ENCODE measurements at regions not wholly inside any gene's neighbourhood (a gene's known extent, or its start where the extent isn't known, plus 50 kb on each side); places are given as distances from the start of the nearest gene placed in this dataset.
"Not testable (repeated sequence)": the region's sequence is repeated elsewhere in the genome, so short reads cannot be mapped to it uniquely, and the experiment has no call there.

DNA sequence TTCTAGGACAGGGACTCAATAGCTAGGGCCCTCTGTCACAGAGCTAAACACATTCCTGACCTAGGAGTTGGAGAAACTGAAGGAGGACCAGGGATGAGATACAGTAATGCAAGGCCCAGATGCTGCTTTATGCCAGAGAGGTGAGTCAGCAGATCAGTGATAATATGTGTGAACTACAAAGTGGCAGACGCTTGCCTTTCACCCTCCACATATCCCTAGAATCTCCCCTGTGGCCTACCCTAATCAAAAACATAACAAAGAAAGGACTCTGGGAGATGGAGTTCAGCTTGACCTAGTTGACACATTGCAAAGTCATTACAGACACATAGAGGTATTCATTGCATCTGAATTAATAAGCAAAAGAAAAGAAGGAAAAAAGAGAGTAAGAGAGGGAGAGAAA is 417.6 kb upstream of the DYNLRB2 start:
- no peak for DNase-seq (ENCODE audit: low read depth)

DNA sequence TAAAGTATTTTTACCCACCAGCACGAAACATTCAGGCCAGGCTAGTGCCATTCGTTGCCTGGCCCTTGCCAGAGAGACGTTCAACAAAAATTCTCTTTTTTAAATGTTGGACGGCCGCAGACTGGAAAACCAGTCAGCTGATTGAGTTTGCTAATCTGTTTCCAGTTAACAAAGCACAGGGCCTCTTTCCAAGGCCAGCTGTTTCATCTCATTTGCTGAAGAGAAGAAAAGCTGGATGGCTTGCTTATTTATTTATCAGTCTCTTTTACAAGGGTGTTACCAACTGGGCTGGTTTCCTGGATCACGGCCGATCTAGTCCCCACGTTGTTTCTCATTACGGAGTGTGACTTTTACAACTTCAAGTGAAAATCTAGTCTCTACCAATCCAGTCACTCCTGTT is 418.7 kb upstream of the DYNLRB2 start:
- DNase-seq (ENCODE audit: low read depth): peak; percentile 76

GRCh38 chr16:80121522-80121909 is 419.3 kb upstream of the DYNLRB2 start:
- no peak for DNase-seq (ENCODE audit: low read depth)

DNA sequence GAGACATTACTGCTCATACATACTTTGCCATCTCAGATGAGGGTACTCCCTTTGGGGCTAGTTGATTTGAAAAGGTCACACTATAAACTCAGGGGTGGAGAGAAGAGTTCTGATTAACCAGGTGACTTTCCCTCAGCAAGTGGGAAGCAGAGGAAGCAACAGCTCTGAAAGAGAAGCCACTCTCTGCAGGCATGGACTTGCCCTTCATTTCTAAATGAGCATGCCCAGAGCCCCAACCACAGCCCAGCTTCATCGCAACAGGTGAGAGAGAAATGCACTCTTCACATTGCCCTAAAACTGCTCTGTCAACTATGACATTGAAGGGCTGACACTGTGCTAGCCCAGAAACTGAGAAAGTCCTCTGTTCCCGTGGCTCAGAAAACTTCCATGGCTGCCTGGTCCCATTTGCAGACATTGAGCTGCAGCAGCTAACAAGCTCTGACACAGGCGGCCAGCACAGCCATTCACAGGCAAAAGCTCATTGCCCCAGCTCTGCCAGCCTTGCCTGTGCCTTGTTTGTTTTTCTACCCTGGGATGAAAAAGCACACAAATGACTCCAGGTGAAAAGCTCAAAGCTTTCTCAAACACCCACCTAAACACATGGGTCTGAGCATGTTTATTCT is 419.8 kb upstream of the DYNLRB2 start:
- DNase-seq (ENCODE audit: low read depth): no peak

- DNase-seq (ENCODE audit: low read depth): peak; percentile 6
Measured at GRCh38 chr16:80117556-80118130, 423.1 kb upstream of the DYNLRB2 start.

- no peak for DNase-seq (ENCODE audit: low read depth)
Measured at GRCh38 chr16:80116711-80117110, 424.1 kb upstream of the DYNLRB2 start.

GRCh38 chr16:80114699-80115098 is 426.1 kb upstream of the DYNLRB2 start:
- no peak for DNase-seq (ENCODE audit: low read depth)

DNA sequence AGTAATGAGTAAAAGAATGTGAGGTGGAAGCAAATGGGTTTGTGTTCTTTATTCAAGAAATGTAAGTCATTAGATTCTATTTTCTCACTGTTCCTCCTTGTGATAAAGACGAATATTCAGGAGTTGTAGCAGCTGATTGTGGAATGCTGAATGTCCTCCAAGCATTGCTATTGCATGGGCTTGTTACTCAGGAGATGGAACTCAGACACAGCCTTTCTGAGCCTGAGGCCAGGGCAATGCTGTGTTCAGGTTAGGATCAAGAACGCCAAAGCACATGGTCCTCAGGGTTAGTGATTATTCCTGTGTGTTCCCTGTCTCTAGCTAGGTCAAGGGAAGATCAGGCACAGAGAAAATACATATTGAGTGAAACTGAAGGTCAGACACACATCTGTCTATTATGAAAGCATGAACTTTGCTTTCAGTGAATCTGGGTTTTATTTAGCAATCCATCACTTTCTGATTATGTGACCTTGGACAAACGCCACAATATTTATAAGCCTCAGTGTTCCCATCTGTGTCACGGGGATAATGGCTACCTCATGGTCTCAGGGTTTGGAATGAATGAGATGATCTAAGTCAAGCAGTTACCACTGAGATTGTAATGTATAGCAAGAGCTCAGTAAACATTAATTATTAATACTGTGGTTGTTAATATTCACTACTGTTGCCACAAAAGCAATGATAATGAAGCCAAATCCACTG is 426.8 kb upstream of the DYNLRB2 start:
- DNase-seq (ENCODE audit: low read depth): peak; percentile 2

DNA sequence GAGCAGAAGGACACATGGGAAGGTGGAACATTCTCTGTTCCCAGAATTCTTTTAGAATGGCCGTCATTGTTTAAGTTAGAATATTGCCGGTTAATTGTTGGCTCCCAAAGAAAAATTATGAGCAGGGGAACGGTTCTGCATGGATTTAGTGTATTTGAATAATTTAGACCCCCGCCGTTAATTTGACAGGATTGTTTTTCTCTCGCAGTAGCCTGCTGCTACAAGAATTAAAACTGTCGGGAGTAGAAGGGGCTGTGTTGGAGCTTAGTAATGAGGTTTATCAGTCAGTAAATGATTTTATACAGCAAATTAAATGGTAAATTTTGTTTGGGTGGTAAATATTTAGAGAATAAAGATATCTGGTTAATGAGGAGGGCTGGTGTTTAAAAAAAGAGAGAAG is 431.2 kb upstream of the DYNLRB2 start:
- no peak for DNase-seq (ENCODE audit: low read depth)

- no peak for DNase-seq (ENCODE audit: low read depth)
Measured at GRCh38 chr16:80107900-80108299, 432.9 kb upstream of the DYNLRB2 start.

DNA sequence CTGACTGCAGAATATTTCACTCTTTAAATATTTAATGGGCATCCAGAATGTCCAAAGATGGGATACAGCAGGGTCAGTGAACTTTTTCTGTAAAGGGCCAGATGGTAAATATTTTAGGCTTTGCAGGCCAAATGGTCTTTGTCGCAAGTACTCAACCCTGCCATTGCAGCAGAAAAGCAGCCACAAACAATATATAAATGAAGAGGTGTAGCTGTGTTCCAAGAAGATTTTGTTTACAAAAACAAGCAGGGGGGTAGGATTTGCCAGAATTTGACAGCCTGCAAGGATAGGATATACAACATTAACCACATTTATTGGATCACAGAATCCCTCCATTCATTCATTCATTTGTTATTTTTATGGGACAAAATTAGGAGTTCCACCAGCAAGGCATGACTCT is 435.0 kb upstream of the DYNLRB2 start:
- DNase-seq (ENCODE audit: low read depth): no peak

DNA sequence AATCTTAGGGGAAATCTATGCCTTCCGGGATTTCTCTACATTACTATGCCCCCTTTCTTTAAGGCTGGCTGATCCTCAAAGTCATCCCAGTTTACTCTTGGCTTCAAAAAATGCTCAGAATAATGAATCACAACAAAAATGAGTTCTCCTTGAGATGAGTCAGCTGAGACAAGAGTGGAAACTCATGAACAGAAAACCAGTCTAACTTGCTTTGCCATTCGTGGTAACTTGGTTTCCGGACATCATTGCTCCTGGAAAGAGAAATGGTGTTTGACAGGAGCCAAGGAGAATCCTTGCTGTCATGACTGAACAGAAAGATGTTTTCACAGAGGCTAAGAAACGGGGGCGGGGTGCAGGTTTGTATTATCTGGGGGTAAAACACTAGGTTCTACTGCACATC is 435.6 kb upstream of the DYNLRB2 start:
- no peak for DNase-seq (ENCODE audit: low read depth)

DNA sequence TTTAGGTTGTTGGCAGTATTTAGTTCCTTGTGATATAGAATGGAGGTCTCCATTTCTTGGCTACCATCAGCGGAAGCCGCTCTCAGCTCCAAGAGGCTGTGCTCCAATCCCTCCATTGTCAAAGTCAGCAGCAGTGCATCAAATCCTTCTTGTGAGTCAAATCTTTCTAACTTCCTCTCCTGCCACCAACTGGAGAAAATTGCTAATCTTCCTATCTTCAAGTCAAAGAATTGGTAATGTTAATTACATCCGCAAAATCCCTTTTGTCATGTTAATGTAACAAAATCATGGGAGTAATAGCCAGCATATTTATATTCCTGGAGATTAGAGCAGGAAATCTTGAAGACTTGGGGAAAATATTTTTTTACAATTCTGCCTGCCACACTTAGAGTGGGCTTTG is 436.4 kb upstream of the DYNLRB2 start:
- DNase-seq (ENCODE audit: low read depth): no peak

DNA sequence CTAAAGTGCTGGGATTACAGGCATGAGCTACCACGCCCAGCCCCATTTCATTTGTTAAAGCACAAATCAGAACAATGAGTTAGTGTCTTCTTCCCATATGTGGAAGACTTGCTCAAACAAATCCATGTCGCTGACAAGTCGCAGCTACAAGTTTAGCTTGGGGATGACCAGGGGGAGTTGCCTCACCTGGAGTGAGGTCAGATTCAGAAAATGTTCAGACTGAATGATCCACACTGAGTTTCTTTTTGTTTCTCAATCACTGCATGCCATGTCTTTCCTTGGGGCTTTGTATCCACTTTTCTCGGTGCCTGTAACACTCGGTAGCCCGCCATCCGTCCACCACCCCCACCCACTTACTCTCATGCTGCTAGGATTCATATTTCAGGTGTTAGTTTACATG is 437.3 kb upstream of the DYNLRB2 start:
- DNase-seq (ENCODE audit: low read depth): no peak

DNA sequence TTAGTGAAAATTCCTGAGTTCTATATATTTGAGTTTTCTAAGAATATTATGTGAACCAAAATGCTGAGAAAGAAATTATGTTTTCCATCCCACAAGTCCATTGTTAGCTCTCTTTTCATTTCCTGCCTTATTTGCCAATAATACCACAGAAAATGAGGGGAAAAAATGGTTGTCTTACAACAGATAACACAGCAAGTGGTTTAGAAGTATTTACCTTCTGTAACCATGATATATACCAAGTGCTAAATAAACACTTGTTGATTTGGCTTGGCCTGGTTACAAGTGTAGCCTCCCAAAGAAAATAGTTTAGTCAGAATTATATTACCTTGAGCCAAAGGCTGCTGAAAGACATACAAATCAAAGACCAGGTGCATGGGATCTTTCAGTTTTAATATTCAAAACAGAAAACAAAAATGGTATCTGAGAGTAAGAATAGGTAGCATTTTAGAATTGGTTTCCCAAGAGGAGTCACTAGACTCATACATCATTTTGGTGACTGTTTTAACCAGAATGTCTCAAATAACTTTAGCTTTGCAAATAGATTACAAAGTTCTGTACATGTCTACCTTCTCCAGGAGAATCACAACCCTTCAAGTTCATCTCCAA is 439.8 kb upstream of the DYNLRB2 start:
- DNase-seq (ENCODE audit: low read depth): no peak

DNA sequence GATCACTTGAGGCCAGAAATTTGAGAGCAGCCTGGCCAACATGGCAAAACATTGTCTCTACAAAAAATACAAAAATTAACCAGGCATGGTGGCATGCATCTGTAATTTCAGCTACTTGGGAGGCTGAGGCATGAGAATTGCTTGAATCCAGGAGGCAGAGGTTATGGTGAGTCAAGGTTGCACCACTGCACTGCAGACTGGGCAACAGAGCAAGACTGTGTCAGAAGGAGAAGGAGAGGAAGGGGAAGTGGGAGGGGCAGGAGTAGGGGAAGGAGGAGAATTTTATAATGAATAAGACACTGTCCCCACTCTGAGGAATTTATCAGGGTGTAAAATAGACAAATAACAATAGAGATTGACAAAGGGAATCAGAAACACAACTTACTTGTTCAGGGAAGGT is 440.6 kb upstream of the DYNLRB2 start:
- no peak for DNase-seq (ENCODE audit: low read depth)

GRCh38 chr16:80097098-80097497 is 443.7 kb upstream of the DYNLRB2 start:
- DNase-seq (ENCODE audit: low read depth): no peak

DNA sequence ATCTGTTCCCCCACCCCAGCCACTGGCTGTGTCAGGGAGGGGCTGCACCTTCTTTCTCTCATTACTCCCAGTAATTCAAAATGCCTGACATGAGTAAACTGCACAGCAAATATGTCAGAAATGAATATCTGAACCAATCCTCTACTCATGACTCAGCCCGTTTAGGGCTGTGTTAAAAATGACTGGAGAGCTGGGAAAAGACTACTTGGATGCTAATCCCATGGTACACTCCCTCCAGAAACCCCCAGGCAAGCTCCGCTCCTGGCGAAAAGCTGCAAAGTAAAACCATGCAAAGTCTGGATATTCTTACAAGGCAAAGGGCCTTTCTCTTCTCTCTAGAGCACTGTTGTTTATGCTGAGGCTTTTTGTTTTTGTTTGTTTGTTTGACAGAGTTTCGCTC is 448.1 kb upstream of the DYNLRB2 start:
- no peak for DNase-seq (ENCODE audit: low read depth)

- not testable (repeated sequence) for DNase-seq (ENCODE audit: low read depth)
Measured at GRCh38 chr16:80091453-80091852, 449.3 kb upstream of the DYNLRB2 start.

DNA sequence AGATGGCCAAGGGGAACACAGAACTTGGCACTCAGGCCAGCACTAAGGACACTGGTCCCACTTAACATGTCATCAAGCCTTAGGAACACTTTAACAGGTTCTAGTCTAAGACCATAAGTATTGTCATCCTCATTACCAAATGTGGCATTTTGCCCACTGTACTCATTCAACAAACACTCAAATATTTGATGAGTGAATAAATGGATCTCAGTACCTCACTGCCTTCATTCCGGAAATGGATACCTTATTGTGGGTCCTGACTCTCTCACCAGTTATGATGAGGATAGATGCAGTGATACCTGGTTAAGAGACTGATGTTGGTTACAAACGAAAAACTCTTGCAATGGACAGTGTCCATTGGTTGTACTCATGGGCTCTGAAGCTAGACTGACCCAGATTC is 455.2 kb upstream of the DYNLRB2 start:
- DNase-seq (ENCODE audit: low read depth): no peak

- DNase-seq (ENCODE audit: low read depth): peak; percentile 26
Measured at GRCh38 chr16:80084614-80085013, 456.2 kb upstream of the DYNLRB2 start.

- no peak for DNase-seq (ENCODE audit: low read depth)
Measured at GRCh38 chr16:80084163-80084562, 456.6 kb upstream of the DYNLRB2 start.

DNA sequence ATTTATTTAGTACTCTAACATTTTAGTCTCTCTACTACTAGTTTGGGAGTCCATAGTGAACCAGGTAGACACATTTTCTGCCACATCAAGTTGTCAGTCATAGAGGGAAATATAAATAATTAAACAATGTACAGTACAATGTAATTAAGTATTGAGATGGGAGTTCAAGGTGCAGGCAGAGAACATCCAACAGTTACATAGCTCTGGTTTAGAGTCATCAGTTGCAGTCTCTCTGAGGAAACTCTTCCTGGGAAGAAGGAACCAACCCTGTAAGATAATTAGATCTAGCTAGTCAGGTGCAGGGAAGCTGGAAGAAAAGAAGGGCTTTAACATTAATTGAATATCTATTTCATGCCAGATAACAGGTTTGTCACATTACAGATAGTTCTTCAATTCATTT is 457.9 kb upstream of the DYNLRB2 start:
- no peak for DNase-seq (ENCODE audit: low read depth)

Data from fibroblast of gingiva (primary cell).